ENCODE measurements at regions not wholly inside any gene's neighbourhood (a gene's known extent, or its start where the extent isn't known, plus 50 kb on each side); places are given as distances from the start of the nearest gene placed in this dataset.
"Not testable (repeated sequence)": the region's sequence is repeated elsewhere in the genome, so short reads cannot be mapped to it uniquely, and the experiment has no call there.

DNA sequence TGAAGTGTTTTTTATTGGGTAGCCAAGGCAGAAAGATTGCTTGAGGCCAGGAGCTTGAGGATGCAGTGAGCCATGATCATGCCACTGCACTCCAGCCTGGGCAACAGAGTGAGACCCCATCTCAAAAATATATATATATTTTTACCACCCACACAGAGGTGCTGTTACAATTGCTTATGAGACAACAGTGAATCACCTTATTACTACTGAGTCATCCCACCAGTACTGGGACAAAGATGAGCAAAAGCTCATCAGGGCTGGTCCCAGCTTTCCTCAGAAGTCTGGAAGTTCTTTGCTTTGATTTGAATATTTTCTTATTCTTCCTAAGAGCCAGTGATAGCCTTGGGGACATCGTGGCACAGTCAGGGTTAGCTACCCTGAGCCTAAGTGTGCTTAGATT lies 207.7 kb downstream of the SOX2 start:
- POLR2A ChIA-PET (ENCODE audit: unreplicated experiment): no interaction called here
- Histone ChIP-seq H4K20me1 (ENCODE audit: insufficient read depth) (no peaks in the 10 kb centered on the region), H3K9me2 (ENCODE audit: insufficient read depth) (no peaks in the 10 kb centered on the region; the same call in 1 of the 2 replicates), H3F3A (ENCODE audit: insufficient read depth, low read depth) (no peaks in the 10 kb centered on the region), H3K4me2 (no peak overlapping the region), H3K27ac (no peak overlapping the region), H2AFZ (no peak overlapping the region), H3K9me3 (ENCODE audit: insufficient read depth, low read depth) (no peaks in the 10 kb centered on the region), H3K27me3 (ENCODE audit: insufficient read depth, low read depth) (no peaks in the 10 kb centered on the region), H3K79me2 (ENCODE audit: low read depth) (no peaks in the 10 kb centered on the region), H3K4me3 (no peak overlapping the region), H3K36me3 (ENCODE audit: low read depth) (no peaks in the 10 kb centered on the region), H3K4me1 (replicated peaks; ENCODE audit: insufficient read depth) (peaks cover 13% of the 10 kb centered on the region)
- no peak for DNase-seq
- no peak for TF ChIP-seq EZH2 (IDR thresholded peaks at IDR 0.05; ENCODE audit: low read depth)
- TF ChIP-seq CTCF (conservative IDR thresholded peaks at IDR 0.05): no peak
- intact Hi-C loops (cut with micrococcal nuclease; ENCODE audit: unreplicated experiment): no loop called here
- no TSS peak for BruUV-seq (replicated peaks)
- CTCF ChIA-PET: no interaction called here

DNA sequence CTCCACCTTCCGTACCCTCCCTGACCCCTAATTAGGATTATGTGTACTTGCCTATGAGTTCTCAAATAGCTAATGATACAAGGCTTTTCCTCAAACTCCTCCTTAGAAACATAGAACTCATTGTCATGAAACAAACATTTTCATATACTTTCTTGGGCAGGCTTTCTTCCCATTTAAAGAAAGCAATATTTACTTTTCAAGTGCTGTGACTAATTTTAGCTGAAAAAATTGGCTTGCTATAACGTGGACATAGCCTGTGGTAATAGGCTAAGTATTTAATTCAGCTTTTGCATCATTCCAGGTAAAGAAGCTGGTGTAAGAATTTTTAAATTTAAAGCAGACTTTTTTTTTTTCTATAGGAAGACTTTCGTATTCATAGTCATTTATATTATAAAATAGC lies 208.7 kb downstream of the SOX2 start:
- Histone ChIP-seq H3K4me1 (replicated peaks; ENCODE audit: insufficient read depth) (peaks cover 13% of the 10 kb centered on the region), H3F3A (ENCODE audit: insufficient read depth, low read depth) (no peaks in the 10 kb centered on the region), H3K4me3 (no peak overlapping the region), H2AFZ (no peak overlapping the region), H4K20me1 (ENCODE audit: insufficient read depth) (no peaks in the 10 kb centered on the region), H3K36me3 (ENCODE audit: low read depth) (no peaks in the 10 kb centered on the region), H3K27me3 (ENCODE audit: insufficient read depth, low read depth) (no peaks in the 10 kb centered on the region), H3K27ac (no peak overlapping the region), H3K9me2 (ENCODE audit: insufficient read depth) (no peaks in the 10 kb centered on the region; the same call in 1 of the 2 replicates), H3K9me3 (ENCODE audit: insufficient read depth, low read depth) (no peaks in the 10 kb centered on the region), H3K4me2 (no peak overlapping the region), H3K79me2 (ENCODE audit: low read depth) (no peaks in the 10 kb centered on the region)
- ChIA-PET POLR2A (ENCODE audit: unreplicated experiment) (no interaction called here), CTCF (no interaction called here)
- BruUV-seq (replicated peaks): no TSS peak
- intact Hi-C loops (cut with micrococcal nuclease; ENCODE audit: unreplicated experiment): no loop called here
- TF ChIP-seq CTCF (conservative IDR thresholded peaks at IDR 0.05): no peak
- no peak for TF ChIP-seq EZH2 (IDR thresholded peaks at IDR 0.05; ENCODE audit: low read depth)
- no peak for DNase-seq

- TF ChIP-seq EZH2 (IDR thresholded peaks at IDR 0.05; ENCODE audit: low read depth): no peak
- no peak for TF ChIP-seq CTCF (conservative IDR thresholded peaks at IDR 0.05)
- BruUV-seq (replicated peaks): no TSS peak
- intact Hi-C loops (cut with micrococcal nuclease; ENCODE audit: unreplicated experiment): no loop called here
- POLR2A ChIA-PET (ENCODE audit: unreplicated experiment): no interaction called here
- peaks cover 13% of the 10 kb centered on the region for H3K4me1 ChIP-seq (replicated peaks; ENCODE audit: insufficient read depth)
- no peaks in the 10 kb centered on the region for H3F3A ChIP-seq (ENCODE audit: insufficient read depth, low read depth)
- no peaks in the 10 kb centered on the region for H3K79me2 ChIP-seq (ENCODE audit: low read depth)
- H3K4me3 ChIP-seq: no peak overlapping the region
- no peaks in the 10 kb centered on the region for H3K9me2 ChIP-seq (ENCODE audit: insufficient read depth)
- no peaks in the 10 kb centered on the region for H3K27me3 ChIP-seq (ENCODE audit: insufficient read depth, low read depth)
- no peaks in the 10 kb centered on the region for H4K20me1 ChIP-seq (ENCODE audit: insufficient read depth)
- no peaks in the 10 kb centered on the region for H3K36me3 ChIP-seq (ENCODE audit: low read depth)
- CTCF ChIA-PET: no interaction called here
- no peak overlapping the region for H3K4me2 ChIP-seq
- H3K9me3 ChIP-seq (ENCODE audit: insufficient read depth, low read depth): no peaks in the 10 kb centered on the region
- no peak for DNase-seq
- no peak overlapping the region for H2AFZ ChIP-seq
- no peak overlapping the region for H3K27ac ChIP-seq
Observed at GRCh38 chr3:181921220-181921619, 209.5 kb downstream of the SOX2 start.

DNA sequence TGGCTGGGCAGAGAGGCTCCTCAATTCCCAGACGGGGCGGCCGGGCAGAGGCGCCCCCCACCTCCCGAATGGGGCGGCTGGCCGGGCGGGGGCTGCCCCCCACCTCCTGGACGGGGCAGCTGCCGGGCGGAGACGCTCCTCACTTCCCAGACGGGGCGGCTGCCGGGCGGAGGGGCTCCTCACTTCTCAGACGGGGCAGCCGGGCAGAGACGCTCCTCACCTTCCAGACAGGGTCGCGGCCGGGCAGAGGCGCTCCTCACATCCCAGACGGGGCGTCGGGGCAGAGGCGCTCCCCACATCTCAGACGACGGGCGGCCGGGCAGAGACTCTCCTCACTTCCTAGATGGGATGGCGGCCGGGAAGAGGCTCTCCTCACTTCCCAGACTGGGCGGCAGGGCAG lies 214.1 kb downstream of the SOX2 start:
- H3K9me2 ChIP-seq (ENCODE audit: insufficient read depth); POLR2A ChIA-PET (ENCODE audit: unreplicated experiment); CTCF ChIA-PET; H3K79me2 ChIP-seq (ENCODE audit: low read depth); intact Hi-C loops (cut with micrococcal nuclease; ENCODE audit: unreplicated experiment); H3F3A ChIP-seq (ENCODE audit: insufficient read depth, low read depth); H3K36me3 ChIP-seq (ENCODE audit: low read depth); H3K9me3 ChIP-seq (ENCODE audit: insufficient read depth, low read depth); H3K4me1 ChIP-seq (replicated peaks; ENCODE audit: insufficient read depth); BruUV-seq (replicated peaks); H2AFZ ChIP-seq; H3K27me3 ChIP-seq (ENCODE audit: insufficient read depth, low read depth); H3K4me2 ChIP-seq; H3K27ac ChIP-seq; H3K4me3 ChIP-seq; H4K20me1 ChIP-seq (ENCODE audit: insufficient read depth); DNase-seq: not testable (repeated sequence)

Data from PC-9 (cell line).